HG02588 (cell line): ENCODE measurements at regions not wholly inside any gene's neighbourhood (a gene's known extent, or its start where the extent isn't known, plus 50 kb on each side); places are given as distances from the start of the nearest gene placed in this dataset.

ENCODE experiments used
- ATAC-seq: cut with Tn5 transposase; IDR thresholded peaks from one replicate; pipeline ENCODE4 v1.9.1; 2021; ENCODE audit warnings: mild to moderate bottlenecking, moderate library complexity; ENCODE audit not compliant: unreplicated experiment

DNA sequence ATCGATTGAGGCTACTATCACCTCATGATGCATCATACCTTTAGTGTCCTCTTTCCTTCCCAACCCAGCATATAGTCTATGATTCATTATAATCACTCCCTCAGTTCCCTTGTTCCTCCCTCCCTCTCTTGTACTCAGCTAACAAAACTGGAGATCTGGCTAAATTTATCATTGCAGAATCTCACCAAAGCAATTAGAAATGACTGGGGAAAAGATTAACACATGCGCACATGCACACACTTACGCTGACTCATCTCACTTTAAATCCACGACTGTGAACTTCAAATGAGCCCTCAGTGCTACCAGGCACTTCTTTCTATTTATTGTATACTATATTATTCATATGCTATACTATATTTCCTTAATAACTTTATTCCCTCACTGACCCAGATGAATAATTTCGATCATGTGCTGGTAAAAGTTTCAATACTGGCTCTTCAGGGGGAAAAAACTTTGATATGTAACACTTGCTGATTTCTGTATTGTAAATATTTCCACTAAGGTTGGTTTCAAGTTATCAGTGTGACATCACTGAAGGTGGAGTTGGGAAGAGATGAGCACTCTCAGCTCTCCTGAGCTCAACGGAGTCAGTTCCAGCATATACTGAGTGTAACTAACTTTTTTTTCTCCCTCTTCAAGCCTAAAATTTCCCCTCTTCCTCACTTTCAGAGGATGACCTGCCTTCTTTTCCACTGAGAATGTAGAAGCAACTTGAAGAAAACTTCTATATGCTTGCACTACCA lies 613.7 kb upstream of the B3GALT2 start:
- ATAC-seq, result no peak

GRCh38 chr1:193799371-193799770 lies 613.0 kb upstream of the B3GALT2 start:
- ATAC-seq, result no peak

- ATAC-seq, result no peak
These were observed 607.8 kb upstream of the B3GALT2 start for GRCh38 chr1:193794239-193794638.

GRCh38 chr1:193791746-193792145 lies 605.3 kb upstream of the B3GALT2 start:
- no peak for ATAC-seq

DNA sequence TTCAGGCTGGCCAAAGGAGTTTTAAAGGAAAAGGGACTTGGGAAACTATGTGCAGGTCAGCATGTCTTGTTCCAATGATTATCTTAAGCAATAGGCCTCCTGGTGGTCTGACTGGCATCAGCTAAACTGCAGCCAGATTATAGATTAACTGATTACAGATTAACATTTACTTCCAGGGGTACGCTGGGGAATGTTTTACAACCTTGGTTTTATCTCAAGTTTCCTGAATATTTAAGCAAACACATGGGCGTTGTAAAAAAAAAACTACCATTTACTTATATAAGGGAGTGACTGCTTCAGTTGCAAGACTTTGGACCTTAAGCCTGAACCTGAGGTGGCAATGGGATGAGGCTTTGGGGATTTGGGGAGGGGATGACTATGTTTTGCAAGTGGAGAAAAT lies 600.6 kb upstream of the B3GALT2 start:
- no peak for ATAC-seq

DNA sequence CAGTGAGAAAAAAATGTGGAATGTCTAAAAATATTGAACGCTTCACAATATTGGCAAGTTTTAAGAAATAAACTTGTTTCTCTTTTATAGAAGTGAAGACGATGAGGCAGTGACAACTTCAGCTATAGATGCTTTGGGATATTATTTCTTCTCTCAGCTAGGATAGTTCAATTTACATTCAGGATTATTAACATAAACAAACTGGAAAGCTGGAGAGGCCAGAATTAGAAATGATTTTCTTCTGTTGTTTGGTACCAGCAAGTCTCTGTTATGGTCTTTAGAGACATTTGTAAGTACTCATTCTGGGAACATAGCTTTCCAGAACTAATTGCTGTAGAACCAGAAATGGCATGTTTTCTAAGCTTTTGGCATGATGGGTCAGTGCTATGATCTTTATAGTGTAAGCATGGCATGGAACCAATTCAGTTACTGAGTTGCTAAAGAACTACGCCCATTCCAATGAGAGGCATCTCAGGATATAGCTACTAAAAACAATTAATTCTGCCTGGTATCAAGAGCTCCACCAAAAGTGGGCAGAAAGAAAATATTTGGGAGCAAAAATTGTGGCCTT lies 599.5 kb upstream of the B3GALT2 start:
- no peak for ATAC-seq

DNA sequence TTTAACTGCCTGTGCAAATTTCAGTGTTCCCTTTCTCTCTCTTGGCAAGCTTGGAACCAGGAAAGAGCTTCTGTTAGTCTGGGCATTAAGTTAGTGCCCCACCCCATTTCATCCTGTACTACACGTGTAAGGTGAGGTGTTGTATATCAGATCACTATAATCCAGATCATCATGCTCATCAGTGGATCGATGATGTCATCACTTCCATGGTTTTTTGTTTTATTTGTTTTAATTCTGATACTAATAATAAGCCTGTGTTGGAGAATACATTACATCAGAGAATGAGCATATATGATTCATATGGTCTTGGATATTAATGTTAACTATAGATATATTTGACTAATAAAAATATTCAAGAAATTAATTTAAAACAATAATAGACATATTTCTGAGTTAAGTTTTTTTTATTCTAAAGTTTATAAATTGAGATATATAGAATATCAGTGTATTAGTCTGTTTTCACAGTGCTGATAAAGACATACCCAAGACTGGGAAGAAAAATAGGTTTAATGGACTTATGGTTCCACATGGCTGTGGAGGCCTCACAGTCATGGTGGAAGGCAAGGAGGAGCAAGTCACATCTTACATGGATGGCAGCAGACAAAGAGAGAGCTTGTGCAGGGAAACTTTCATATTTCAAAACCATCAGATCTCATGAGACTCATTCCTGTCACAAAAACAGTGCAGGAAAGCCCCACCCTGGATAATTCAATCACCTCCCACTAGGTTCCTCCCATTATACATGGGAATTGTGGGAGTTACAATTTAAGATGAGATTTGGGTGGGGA lies 588.3 kb upstream of the B3GALT2 start:
- no peak for ATAC-seq

DNA sequence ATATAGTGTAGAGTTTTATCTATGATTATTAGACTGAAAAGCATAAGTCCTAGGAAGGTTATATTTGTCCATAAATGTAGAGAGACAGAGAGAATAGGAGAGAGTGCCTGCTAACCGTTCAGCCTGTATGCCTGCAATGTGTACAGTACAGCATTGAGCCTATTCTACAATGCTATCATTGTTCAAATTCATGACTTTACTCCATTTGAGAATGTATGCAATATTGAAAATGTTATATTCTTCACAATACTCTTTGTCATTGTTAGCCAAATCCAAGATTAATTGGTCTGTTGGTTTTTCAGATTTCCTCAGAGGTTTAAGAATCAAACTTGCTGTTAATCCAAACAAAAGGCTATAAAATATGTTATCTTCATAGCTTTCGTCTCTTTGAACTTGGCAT lies 585.2 kb upstream of the B3GALT2 start:
- no peak for ATAC-seq

GRCh38 chr1:193769651-193770050 lies 583.2 kb upstream of the B3GALT2 start:
- no peak for ATAC-seq

DNA sequence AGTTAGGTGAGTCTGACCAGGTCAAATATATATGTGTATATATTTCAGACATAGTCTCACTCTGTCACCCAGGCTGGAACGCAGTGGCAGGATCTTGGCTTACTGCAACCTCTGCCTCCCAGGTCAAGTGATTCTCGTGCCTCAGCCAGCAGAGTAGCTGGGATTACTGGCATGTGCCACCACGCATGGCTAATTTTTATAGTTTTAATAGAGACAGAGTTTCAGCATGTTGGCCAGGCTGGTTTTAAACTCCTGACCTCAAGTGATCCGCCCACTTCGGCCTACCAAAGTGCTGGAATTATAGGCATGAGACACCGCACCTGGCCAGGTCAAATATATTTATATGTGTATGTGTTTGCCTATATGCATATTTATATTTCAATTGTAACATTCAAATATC lies 581.5 kb upstream of the B3GALT2 start:
- no peak for ATAC-seq

DNA sequence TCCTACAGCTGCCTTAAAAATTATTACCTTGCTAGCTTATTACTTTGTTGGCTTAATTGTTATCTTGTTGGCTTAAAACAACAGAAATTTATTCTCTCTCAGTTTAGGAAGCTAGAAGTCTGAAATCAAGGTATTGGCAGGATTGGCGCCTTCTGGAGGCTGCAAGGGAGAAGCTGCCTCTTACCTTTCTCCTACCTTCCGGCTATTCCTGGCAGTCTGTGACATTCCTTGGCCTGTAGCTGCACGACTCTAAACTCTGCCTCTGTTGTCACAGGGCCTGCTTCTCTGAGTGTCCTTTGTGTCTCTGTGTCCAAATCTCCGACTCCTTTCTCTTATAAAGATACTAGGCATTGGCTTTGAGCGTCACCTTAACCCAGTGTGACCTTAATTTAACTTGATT lies 579.9 kb upstream of the B3GALT2 start:
- no peak for ATAC-seq

DNA sequence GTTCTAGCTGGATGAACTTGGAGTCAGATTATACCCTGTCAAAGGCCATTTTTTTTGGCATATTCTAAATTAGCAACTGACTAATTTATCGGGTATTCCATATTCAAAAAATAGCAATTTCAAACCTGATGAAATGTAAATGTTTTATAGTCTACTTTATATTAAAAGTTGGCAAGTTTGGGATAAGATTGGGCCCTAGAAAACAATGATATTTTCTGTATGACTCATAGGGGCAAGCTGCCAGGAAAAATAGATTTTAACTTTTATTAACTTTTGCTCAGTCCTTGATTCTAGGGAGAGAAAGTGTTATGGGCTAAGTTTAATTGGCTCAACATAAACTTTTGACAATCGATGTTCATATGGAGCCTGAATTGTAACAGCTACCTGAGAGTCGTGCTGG lies 576.9 kb upstream of the B3GALT2 start:
- no peak for ATAC-seq

GRCh38 chr1:193762236-193762635 lies 575.8 kb upstream of the B3GALT2 start:
- ATAC-seq, result no peak

GRCh38 chr1:193755441-193755840 lies 569.0 kb upstream of the B3GALT2 start:
- ATAC-seq, result no peak

GRCh38 chr1:193754732-193755427 lies 568.5 kb upstream of the B3GALT2 start:
- ATAC-seq, result no peak

DNA sequence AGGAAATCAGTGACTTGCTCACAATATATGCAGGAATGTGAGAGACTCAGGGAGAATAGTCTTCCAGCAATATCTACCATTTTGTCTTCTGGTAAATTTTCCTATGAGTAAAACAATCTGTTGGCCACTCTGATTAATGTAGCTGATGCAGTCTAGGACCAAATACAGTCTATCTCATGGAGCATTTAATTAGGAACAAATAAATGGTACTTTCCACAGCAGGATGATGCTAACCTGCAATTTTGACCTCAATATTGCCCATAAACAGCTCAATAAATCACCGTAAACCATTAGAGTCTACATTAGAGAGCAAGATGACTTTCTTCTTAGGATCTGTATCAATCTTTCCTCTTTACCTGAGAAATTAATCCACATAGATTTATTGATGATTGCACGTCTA lies 567.7 kb upstream of the B3GALT2 start:
- ATAC-seq, result no peak

DNA sequence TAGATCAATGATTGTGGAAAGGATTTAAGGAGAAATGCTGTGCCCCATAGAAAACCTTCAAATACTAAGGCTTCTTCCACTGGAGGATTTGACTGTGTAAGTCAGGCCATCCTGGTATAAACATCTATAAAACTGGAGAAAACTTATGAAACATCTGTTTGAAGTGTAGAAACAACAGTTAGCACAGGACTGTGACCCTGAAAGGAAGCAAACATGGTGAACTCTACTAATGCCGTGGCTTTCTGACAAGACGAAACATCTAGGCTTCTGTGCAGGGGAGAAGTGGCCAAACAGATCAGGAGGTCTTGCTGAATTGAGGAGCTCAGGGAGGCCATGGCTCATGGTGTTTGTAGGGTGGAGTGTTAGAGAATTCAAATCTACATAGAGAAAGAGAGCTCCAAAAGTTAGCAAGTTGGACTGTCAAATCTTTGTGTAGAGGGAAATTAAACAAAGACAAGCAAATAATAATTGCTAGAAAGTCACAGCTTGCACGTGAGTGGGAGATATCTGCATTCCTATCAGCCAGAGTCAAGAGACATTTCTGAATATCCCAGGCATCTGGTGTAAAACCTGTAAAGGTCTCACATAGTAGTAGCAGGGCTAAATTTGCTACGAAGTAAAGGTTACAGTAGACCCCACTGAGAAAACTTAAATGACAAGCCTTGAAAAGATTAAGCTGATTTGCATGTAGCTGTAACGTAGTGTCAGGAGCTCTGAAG lies 566.8 kb upstream of the B3GALT2 start:
- ATAC-seq, result no peak

DNA sequence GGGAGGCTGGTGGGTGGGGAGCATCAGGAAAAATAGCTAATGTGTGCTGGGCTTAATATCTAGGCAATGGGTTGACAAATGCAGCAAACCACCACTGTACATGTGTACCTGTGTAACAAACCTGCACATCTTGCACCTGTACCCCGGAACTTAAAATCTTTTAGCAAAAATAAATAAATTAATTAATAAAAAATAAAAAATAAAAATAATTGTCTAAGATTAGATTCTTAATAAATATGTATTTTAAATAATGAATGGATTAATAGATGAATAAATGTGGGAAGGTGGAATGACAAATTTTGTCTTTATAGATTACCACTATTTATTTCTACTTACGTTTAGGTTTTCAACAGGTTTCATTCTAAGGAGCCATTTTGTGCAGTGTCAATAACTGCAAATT lies 563.5 kb upstream of the B3GALT2 start:
- ATAC-seq, result no peak

DNA sequence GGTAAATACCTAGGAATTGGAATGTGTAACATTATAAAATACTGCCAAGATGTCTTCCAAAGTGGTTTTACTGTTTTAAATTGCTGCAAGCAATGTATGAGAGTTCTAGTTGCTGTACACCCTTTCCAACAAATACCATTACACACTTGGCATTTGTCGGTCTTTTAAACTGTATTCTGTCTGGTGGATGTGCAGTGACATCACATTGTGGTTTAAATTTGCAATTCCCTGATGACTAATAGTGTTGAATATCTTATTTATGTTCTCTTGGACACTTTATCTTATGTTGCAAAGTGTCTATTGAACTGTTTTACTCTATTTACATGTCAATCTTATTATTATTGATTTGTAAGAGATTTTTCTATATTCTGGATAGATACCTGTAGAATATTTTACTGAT lies 561.2 kb upstream of the B3GALT2 start:
- ATAC-seq, result no peak

DNA sequence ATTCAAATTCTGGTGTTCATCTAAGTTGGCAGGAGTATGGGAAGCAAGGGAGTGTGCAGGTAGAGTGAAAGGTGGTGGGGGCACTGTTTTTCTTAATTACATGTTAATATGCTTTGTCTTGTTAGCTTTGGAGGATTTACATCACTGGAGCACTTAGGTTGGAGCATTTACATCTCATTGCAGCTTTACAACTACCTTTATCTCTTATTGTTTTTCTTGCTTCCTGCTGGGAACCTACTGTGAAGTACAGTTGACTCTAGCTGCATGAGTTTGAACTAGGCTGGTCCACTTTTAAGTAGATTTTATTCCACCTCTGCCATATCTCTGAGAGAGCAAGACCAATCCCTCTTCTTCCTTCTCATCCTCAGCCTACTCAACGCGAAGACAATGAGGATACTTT lies 554.8 kb upstream of the B3GALT2 start:
- no peak for ATAC-seq

GRCh38 chr1:193740762-193741161 lies 554.3 kb upstream of the B3GALT2 start:
- ATAC-seq, result no peak
